ENCODE measurements at regions not wholly inside any gene's neighbourhood (a gene's known extent, or its start where the extent isn't known, plus 50 kb on each side); places are given as distances from the start of the nearest gene placed in this dataset.
"Not testable (repeated sequence)": the region's sequence is repeated elsewhere in the genome, so short reads cannot be mapped to it uniquely, and the experiment has no call there.

DNA sequence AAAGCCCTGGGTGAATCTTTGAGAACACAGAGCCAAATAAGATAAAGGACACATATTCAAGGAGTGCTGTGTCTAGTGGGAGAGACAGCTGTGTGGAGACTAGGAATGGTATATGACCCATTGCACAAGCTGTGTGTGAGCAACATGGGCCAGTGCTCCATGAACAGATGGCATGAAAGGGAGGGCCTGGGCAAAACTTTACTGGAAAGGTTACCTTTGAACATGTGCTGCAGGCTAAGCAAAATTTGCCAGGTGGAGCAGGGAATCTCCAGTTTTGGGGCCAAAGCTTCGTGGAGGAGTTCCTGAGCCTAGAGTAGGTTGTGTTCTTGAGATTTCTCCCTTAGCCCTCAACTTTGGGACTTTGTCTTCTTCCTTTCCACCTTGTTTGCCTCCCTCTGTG, 446.1 kb upstream of the PROX1 start:
- Histone ChIP-seq H3K4me1 (no peaks in the 10 kb centered on the region), H3K9me3 (no peaks in the 10 kb centered on the region), H3K36me3 (no peaks in the 10 kb centered on the region), H3K27ac (no peak overlapping the region), H3K4me3 (no peak overlapping the region), H3K27me3 (no peaks in the 10 kb centered on the region)
- DNase-seq (no peak), ATAC-seq (ENCODE audit: low FRiP score in 2 of 2) (no peak)
- WGBS, 2 donors: 0% methylated on average over 1 of the region's 1 CpG
- TF ChIP-seq, protein P1, sequence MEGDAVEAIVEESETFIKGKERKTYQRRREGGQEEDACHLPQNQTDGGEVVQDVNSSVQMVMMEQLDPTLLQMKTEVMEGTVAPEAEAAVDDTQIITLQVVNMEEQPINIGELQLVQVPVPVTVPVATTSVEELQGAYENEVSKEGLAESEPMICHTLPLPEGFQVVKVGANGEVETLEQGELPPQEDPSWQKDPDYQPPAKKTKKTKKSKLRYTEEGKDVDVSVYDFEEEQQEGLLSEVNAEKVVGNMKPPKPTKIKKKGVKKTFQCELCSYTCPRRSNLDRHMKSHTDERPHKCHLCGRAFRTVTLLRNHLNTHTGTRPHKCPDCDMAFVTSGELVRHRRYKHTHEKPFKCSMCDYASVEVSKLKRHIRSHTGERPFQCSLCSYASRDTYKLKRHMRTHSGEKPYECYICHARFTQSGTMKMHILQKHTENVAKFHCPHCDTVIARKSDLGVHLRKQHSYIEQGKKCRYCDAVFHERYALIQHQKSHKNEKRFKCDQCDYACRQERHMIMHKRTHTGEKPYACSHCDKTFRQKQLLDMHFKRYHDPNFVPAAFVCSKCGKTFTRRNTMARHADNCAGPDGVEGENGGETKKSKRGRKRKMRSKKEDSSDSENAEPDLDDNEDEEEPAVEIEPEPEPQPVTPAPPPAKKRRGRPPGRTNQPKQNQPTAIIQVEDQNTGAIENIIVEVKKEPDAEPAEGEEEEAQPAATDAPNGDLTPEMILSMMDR (IDR thresholded peaks at IDR 0.05): no peak
- TF ChIP-seq POLR2A (IDR thresholded peaks at IDR 0.05): no peak
- TF ChIP-seq EP300 (IDR thresholded peaks at IDR 0.05): no peak
- no peak for TF ChIP-seq POLR2AphosphoS5 (IDR thresholded peaks at IDR 0.05)

DNA sequence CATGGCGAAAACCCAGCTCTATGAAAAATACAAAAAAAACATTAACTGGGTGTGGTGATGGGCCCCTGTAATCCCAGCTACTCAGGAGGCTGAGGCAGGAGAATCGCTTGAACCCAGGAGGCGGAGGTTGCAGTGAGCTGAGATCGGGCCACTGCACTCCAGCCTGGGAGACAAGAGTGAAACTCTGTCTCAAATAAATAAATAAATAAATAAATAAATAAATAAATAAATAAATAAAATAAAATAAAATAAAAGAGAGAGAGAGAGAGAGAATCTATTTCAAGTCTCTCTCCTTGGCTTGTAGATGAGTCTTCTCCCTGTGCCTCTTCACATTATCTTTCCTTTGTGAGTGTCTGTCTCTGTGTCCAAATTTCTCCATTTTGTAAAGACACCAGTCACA, 442.6 kb upstream of the PROX1 start:
- ATAC-seq (ENCODE audit: low FRiP score in 2 of 2); DNase-seq; H3K27ac ChIP-seq; H3K4me1 ChIP-seq; H3K4me3 ChIP-seq; H3K36me3 ChIP-seq; H3K9me3 ChIP-seq; H3K27me3 ChIP-seq: not testable (repeated sequence)
- WGBS, 2 donors: 91 to 96% methylated on average over 4 of the region's 4 CpGs

DNA sequence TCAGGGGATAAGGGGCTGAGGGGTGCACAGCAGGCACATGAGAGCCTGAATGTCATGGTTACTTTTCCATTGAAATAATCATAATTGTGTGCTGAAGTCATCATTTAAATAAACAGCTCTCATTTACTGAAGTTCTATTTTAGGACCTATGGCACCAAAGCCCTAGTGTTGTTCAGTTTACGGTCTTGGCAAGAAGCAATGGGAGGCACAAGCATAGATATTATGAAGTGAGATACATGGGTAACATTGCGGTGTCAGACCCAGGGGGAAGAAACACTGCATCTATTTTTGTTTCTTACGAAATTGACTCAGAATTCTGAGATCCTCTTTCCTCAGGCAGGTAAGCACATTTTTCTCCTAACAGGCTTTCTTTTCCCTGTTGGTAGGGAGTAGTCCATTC, 437.8 kb upstream of the PROX1 start:
- WGBS, 2 donors: 90 to 93% methylated on average over 3 of the region's 3 CpGs
- Histone ChIP-seq H3K4me1 (no peaks in the 10 kb centered on the region), H3K27ac (no peak overlapping the region), H3K4me3 (no peak overlapping the region), H3K27me3 (no peaks in the 10 kb centered on the region), H3K9me3 (no peaks in the 10 kb centered on the region), H3K36me3 (no peaks in the 10 kb centered on the region)
- ATAC-seq (ENCODE audit: low FRiP score in 2 of 2): no peak
- no peak for TF ChIP-seq POLR2AphosphoS5 (IDR thresholded peaks at IDR 0.05)
- TF ChIP-seq, protein P1 (IDR thresholded peaks at IDR 0.05): no peak
- no peak for TF ChIP-seq EP300 (IDR thresholded peaks at IDR 0.05)
- TF ChIP-seq POLR2A (IDR thresholded peaks at IDR 0.05): no peak
- DNase-seq: no peak

DNA sequence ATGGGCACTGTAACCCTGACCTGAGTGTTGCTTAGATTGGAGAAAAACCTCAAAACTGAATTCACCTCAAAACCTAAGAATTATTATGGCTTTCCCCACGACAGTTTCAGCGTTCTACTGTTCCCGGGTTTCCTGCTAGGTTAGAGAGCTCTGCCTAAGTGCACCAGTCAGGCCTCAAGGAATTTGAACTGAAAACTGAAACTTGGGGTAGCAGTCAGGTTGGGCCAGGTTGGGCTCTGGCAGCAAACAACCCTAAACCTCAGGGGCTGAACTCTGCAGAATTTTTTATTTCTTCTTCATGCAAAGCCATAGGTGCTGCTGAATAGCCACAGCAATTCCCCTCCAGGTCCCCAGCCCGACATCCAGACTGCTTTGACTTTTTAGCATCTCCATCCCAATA, 437.0 kb upstream of the PROX1 start:
- Histone ChIP-seq H3K4me3 (no peak overlapping the region), H3K36me3 (no peaks in the 10 kb centered on the region), H3K27ac (no peak overlapping the region), H3K27me3 (no peaks in the 10 kb centered on the region), H3K4me1 (no peaks in the 10 kb centered on the region), H3K9me3 (no peaks in the 10 kb centered on the region)
- TF ChIP-seq, protein P1 (IDR thresholded peaks at IDR 0.05): no peak
- TF ChIP-seq EP300 (IDR thresholded peaks at IDR 0.05): no peak
- no peak for TF ChIP-seq POLR2AphosphoS5 (IDR thresholded peaks at IDR 0.05)
- no peak for TF ChIP-seq POLR2A (IDR thresholded peaks at IDR 0.05)
- no peak for DNase-seq
- WGBS, 2 donors: 70 to 71% methylated on average over 4 of the region's 4 CpGs
- ATAC-seq (ENCODE audit: low FRiP score in 2 of 2): no peak

DNA sequence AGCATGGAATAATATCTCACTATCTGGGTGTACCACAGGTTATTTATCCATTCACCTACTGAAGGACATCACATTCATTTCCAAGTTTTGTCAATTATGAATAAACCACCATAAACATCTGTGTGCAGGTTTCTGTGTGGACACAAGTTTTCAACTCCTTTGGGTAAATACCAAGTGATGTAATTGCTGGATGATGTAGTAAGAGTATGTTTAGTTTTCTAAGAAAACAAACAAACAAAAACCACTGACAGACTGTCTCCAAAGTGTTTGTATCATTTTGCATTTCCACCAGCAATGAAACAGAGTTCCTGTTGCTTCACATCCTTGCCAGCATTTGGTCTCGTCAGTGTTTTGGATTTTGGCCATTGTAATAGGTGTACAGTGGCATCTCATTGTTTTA, 435.7 kb upstream of the PROX1 start:
- TF ChIP-seq POLR2A (IDR thresholded peaks at IDR 0.05) (no peak), POLR2AphosphoS5 (IDR thresholded peaks at IDR 0.05) (no peak), EP300 (IDR thresholded peaks at IDR 0.05) (no peak)
- TF ChIP-seq, protein P1 (IDR thresholded peaks at IDR 0.05): no peak
- Histone ChIP-seq H3K9me3 (no peaks in the 10 kb centered on the region), H3K4me3 (no peak overlapping the region), H3K36me3 (no peaks in the 10 kb centered on the region), H3K4me1 (no peaks in the 10 kb centered on the region), H3K27ac (no peak overlapping the region), H3K27me3 (no peaks in the 10 kb centered on the region)
- WGBS, 2 donors: 55% methylated on average over 1 of the region's 1 CpG
- ATAC-seq (ENCODE audit: low FRiP score in 2 of 2) (no peak), DNase-seq (no peak)
